ENCODE measurements at regions not wholly inside any gene's neighbourhood (a gene's known extent, or its start where the extent isn't known, plus 50 kb on each side); places are given as distances from the start of the nearest gene placed in this dataset.
"Not testable (repeated sequence)": the region's sequence is repeated elsewhere in the genome, so short reads cannot be mapped to it uniquely, and the experiment has no call there.

GRCh38 chr7:152543799-152544198 is 108.0 kb upstream of the KMT2C start:
- no peak for DNase-seq (ENCODE audit: low spot score)

DNA sequence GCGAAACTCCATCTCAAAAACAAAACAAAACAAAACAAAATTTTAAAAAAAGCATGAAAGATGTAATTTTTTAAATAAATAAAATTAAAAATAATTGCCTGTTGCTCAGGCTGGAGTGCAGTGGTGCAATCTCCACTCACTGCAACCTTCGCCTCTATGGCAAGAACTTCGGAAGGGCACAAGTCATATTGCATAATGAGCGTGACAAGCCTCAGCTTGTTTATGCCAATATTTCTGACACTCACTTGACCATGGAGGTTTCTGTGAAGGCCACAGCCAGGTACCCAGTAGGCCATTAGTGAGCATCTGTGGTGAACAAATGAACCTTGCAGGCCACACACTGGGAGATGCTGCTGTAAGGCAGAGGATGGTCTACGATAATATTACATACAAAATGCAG is 106.1 kb upstream of the KMT2C start:
- DNase-seq (ENCODE audit: low spot score) = no peak

DNA sequence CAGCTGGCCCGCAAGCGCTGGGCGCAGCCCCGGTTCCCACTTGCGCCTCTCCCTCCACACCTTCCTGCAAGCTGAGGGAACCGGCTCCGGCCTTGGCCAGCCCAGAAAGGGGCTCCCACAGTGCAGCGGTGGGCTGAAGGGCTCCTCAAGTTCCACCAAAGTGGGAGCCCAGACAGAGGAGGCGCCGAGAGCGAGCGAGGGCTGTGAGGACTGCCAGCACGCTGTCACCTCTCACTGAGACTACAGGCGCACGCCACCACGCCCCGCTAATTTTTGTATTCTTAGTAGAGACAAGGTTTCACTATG is 103.3 kb upstream of the KMT2C start:
- DNase-seq (ENCODE audit: low spot score) = not testable (repeated sequence)

- not testable (repeated sequence) for DNase-seq (ENCODE audit: low spot score)
Measured at GRCh38 chr7:152538346-152539189, 102.8 kb upstream of the KMT2C start.

GRCh38 chr7:152537639-152538038 is 101.8 kb upstream of the KMT2C start:
- no peak for DNase-seq (ENCODE audit: low spot score)

- DNase-seq (ENCODE audit: low spot score) = no peak
Measured at GRCh38 chr7:152528612-152529011, 92.8 kb upstream of the KMT2C start.

DNA sequence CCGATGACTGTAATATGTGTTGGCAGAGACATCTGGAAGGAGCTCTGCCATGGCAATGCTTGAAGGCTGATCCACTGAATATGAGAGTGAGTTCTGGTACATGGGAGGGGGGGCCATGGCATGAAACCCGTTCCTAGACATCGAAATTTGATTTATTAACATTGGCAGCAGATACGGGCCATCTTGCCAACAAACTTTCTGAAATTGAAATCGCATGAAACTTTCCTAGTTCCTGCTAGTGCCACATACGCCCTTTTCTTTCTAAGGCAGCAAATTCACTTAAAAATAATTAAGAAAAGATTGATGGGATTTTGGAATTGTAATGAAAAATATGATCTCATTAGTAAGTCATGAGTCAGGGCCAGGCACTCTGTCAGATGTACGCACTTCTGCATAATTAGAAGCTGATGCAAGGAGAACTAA is 91.8 kb upstream of the KMT2C start:
- no peak for DNase-seq (ENCODE audit: low spot score)

GRCh38 chr7:152523916-152524315 is 88.1 kb upstream of the KMT2C start:
- no peak for DNase-seq (ENCODE audit: low spot score)

DNA sequence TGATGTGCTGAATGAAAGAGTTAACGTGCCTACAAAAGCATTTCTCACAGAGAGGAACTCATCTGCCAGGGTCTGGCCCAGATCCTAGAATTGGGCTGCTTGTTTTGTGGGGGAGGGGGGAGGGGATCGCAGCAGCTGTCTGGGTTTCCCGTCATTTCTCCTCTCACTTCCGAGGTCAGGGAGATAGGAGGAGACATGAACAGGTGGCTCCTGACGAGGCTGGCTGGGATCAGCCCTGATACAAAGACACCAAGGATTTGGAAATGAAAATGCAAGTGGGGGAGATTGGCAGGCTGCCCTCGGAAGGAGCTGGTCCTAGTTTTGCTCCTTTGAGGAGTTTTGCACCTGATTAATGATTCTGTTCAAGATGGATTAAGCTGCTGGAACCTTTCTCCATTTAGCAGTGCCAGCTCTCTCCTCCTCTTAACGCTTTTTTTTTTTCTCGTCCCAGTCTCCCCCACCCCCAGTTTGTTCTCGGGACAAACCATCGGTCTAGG is 86.8 kb upstream of the KMT2C start:
- no peak for DNase-seq (ENCODE audit: low spot score)

- DNase-seq (ENCODE audit: low spot score) = no peak
Measured at GRCh38 chr7:152521420-152522337, 85.9 kb upstream of the KMT2C start.

GRCh38 chr7:152520861-152521302 is 85.1 kb upstream of the KMT2C start:
- peak; percentile 37 for DNase-seq (ENCODE audit: low spot score)

DNA sequence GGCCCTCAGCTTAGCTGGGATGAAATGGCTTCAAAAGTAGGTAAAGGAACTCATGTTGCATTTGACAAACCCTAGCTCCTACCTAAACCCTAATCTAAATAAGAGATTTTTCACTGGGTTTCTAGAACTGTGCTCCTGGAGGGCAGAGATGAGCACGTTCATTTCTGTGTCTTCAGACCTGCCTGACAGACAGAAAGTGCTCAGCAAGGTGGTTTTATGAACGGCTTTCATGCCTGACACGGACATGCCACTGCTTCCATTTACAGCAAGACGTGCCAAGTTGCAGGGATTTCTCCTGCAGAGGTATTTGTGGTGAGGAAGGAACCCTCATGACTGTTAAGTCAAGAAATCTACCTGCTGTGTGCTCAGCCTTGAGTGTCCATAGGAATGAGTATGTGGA is 83.5 kb upstream of the KMT2C start:
- no peak for DNase-seq (ENCODE audit: low spot score)

DNA sequence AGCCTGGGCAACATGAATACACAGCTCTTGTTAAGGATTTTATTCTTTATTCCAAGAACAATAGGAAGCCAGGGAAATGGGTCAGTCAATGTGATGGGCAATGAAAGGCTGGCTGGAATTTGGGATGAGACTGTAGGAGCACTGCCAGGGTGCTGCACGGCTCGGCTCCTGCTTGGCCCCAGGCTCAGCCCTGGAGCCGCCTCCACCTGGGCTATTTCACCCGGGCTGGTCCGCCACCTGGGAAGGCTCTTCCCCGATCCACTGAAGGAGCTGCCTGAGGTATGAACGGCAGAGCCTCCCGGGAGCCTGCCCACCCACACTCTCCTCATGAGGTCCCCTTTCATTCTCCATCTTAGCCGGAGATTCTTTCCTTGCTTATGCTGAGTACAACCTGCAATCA is 80.4 kb upstream of the KMT2C start:
- no peak for DNase-seq (ENCODE audit: low spot score)

DNA sequence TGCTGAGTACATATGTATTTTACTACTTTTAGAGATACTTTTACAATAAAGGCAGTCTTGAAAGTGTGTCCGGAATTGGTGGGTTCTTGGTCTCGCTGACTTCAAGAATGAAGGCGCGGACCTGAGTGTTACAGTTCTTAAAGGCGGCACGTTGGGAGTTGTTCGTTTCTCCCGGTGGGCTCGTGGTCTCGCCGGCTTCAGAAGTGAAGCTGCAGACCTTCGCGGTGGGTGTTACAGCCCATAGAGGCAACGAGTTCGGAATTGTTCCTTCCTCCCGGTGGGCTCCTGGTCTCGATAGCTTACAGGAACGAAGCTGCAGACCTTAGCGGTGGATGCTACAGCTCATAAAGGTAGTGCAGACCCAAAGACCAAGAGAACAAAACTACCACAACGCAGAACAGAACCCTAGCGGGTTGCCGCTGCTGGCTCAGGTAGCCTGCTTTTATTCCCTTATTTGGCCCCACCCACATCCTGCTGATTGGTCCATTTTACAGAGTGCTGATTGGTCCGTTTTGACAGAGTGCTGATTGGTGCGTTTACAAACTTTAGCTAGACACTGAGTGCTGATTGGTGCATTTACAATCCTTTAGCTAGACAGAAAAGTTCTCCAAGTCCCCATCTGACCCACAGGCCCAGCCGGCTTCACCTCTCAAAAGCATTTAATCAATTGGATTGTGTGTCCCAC is 79.6 kb upstream of the KMT2C start:
- DNase-seq (ENCODE audit: low spot score) = not testable (repeated sequence)

GRCh38 chr7:152514771-152515105 is 78.9 kb upstream of the KMT2C start:
- DNase-seq (ENCODE audit: low spot score) = no peak

DNA sequence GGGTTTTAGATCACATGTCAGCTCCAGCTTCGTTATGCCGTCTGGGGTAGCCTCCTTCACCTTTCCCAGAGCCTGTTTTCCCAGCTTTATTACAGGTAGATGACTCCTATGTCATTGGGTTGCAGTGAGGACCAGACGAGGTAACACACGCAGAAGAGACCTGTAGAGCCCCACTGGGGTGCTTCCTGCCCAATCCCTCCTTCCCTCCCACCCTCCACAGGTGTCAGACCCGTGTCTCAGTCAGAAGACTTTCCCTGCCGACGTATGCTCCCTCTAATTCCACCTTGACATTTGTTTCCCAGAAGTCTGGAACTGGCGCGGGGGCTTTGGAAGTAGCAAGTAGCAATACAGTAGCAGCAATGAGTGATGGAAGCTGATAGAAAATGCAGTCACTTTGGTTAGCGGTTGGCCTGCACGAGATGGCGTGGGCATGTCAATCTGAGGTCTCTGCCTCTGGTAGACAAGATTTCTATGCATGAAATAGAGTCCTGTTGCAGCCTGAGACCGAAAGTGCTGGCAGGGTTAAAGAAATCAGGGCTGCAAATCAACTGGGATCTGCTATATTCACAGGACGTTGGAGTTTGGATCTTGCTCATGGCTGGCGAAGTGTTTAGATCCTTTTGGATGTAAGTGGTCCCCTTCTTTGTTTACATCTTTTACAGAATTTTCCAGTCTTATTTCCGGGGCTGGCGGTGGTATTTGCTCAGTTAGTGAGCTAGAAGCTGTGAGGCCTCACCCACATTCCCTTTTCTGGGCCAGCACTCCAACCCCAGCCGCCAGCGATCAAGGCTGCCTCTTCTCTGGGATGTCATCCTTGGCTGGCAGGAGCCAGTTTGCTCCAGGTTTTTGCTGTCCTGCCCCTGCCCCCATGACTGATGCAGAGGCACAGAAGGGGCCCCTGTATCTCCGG is 78.3 kb upstream of the KMT2C start:
- DNase-seq (ENCODE audit: low spot score) = no peak

DNA sequence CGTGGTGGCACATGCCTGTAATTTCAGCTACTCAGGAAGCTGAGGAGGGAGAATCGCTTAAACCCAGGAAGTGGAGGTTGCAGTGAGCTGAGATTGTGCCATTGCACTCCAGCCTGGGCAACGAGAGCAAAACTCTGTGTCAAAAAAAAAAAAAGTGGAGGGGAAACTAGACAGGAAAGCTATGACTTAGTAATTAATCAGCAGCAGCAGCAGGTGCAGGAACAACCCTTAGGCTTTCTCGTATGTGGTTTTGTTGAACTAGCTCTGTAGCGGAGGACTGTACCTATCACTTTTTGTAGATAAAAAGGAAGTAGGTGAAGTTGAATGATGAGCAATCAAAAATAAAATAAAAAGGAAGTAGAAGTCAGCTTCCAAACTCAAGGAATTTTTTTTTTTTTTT is 76.9 kb upstream of the KMT2C start:
- DNase-seq (ENCODE audit: low spot score) = no peak

GRCh38 chr7:152511736-152512135 is 75.9 kb upstream of the KMT2C start:
- no peak for DNase-seq (ENCODE audit: low spot score)

- DNase-seq (ENCODE audit: low spot score) = no peak
Measured at GRCh38 chr7:152508701-152509100, 72.9 kb upstream of the KMT2C start.

- no peak for DNase-seq (ENCODE audit: low spot score)
Measured at GRCh38 chr7:152505606-152506005, 69.8 kb upstream of the KMT2C start.

- DNase-seq (ENCODE audit: low spot score) = no peak
Measured at GRCh38 chr7:152504816-152505215, 69.0 kb upstream of the KMT2C start.

Measured in H4 (cell line).